ENCODE measurements at regions not wholly inside any gene's neighbourhood (a gene's known extent, or its start where the extent isn't known, plus 50 kb on each side); places are given as distances from the start of the nearest gene placed in this dataset.
"Not testable (repeated sequence)": the region's sequence is repeated elsewhere in the genome, so short reads cannot be mapped to it uniquely, and the experiment has no call there.

DNA sequence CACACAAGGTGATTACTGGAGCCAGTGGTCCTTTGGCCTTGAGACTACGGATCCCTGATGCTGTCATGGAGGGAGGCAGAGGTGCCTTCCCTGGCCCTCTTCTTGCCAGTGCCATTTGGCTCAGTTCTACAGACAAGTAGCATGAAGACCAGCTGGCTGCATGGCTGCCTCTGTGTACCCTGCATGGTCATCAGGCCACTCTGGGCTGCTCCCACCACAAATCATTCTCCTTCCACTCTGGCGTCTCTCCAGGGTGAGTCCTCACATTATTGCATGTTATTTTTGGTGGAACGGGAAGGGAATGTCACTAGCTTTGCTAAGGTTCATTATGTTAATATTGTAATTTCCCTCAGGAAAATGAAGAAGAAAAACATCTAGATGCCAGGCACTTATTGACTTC lies 229.8 kb downstream of the VAPA start:
- no peak for DNase-seq

GRCh38 chr18:10145546-10145945 lies 231.7 kb downstream of the VAPA start:
- no peak for DNase-seq

DNA sequence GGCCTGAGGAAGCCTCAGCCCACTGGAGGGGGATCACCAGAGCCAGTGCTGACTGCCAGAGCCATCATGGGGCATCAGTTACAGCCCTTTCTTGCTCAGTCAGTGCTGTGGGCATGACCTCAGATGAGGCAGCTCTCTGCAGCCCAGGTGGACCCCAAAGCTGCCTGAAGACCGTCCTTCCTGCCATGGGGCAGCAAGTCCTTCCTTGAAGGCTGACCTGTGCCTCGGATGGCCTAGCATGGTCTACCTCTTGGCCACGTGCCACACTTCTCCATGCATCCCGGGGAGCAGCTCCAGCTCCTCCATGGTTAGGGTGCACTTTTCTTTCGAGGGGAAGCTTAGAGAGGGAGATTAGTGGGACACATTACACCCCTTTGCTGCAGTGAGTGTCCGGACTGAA lies 233.4 kb downstream of the VAPA start:
- DNase-seq = no peak

DNA sequence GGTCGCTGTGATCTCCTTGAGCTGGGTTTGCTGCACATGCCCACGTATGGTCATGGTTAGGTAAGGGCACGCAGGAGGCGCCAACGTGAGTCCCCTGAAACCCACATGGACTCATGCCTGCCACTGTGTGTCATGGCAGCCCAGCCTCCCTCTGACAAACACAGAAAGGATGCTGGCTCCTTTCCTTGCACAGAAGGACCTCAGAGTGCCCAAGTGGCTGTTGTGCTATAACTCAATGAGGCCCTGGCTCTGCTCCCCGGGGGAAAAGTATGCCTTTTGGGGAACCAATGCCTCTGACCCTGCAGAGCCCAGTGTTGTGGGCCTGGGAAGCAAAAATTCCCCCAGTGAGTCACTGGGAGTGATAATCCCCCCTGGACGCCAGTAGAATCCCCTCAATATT lies 233.9 kb downstream of the VAPA start:
- no peak for DNase-seq

DNA sequence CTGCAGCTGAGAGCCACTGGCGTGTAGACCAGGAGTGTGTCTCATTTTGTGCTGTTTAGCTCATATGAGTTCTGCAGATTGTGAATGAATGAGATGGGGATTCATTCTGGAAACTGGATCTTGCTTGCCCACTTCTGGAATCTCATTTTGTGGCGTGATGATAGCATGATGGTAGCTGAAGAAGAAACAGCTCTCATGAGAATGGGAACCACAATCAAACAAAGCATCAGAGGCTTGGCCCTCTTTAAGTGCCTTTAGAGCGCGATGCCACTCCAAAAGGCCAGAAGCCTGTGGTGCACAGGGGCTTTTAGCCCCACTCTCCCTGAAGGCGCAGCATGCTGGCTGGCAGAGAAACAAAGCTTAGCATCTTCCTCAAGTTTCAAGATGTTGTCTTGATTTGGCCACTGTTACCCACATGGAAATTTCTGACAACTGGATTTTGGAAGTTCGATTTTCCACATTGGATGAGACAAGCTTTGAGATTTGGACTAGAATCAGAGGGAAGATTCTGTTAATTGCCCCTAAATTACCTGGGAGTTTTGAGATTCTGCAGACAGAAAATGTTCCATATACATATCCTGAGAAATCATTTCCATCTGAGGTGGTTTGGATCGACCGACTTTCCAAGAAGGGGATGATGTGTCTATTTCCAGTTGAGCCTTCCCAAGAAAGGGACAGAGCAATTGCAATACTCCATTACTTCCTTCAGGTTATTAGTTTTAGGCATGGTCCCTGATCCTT lies 234.5 kb downstream of the VAPA start:
- DNase-seq = no peak

- DNase-seq = no peak
Measured at GRCh38 chr18:10149768-10150556, 236.1 kb downstream of the VAPA start.

DNA sequence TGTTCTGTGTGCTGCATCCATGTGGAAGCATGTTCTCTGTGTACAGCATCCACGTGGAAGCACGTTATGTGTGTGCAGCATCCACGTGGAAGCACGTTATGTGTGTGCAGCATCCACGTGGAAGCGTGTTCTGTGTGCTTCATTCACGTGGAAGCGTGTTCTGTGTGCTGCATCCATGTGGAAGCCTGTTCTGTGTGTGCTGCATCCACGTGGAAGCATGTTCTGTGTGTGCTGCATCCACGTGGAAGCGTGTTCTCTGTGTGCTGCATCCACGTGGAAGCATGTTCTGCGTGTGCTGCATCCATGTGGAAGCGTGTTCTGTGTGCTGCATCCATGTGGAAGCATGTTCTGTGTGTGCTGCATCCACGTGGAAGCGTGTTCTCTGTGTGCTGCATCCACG lies 236.8 kb downstream of the VAPA start:
- not testable (repeated sequence) for DNase-seq

GRCh38 chr18:10152475-10152874 lies 238.7 kb downstream of the VAPA start:
- DNase-seq = no peak

- DNase-seq = no peak
Measured at GRCh38 chr18:10153924-10154752, 240.3 kb downstream of the VAPA start.

DNA sequence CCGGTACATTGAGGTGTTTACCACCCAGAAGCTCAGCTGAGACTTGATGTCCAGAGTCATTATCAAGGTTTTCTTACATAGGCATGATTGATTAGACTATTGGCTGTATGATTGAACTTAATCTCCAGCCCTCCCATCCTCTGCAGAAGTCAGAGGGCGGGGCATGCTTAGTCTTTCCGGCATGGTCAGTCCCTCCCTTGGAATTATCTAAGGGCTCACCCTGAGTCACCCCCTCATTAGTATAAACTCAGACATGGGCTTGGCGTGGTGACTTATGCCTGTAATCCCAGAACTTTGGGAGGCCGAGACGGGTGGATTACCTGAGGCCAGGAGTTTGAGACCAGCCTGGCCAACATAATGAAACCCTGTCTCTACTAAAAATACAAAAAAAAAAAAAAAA lies 243.9 kb downstream of the VAPA start:
- no peak for DNase-seq

DNA sequence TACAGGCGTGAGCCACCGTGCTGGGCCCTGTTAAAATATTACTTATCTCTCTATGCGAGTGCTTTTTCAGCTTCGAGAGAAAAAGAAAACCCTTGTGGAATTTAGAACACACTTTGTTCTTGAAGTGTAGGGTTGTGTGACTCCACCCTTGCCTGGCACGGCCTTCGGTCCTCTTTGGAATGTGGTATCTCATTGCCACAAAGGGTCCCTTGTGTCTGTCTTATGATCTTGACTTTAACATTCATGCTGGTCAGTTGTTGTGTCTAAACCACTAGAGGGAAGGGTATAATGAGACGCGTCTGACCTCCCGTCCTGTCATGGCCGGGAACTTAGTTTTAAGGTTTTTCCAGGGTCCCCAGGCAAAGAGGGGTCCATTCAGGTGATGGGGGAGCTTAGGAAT lies 246.4 kb downstream of the VAPA start:
- DNase-seq = no peak

DNA sequence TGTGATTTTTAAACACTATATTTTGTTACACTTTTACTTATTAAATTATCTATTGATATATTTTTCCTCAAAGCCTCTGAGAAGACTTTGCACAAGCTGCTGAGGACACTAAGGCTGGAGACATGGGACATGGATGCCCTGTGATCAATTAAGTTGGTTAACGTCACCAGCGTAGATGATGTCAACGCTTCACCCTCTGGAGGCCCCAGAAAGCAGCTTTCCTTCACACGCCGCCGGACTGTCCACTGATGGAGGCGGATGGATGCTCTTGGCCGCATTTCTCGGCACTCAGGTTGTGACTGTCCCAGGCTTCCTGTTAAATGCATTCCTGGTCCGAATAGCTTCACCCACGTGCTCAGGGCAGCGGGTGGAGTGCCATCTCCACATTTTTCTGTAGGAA lies 247.5 kb downstream of the VAPA start:
- no peak for DNase-seq

- DNase-seq = no peak
Measured at GRCh38 chr18:10162340-10162739, 248.5 kb downstream of the VAPA start.

DNA sequence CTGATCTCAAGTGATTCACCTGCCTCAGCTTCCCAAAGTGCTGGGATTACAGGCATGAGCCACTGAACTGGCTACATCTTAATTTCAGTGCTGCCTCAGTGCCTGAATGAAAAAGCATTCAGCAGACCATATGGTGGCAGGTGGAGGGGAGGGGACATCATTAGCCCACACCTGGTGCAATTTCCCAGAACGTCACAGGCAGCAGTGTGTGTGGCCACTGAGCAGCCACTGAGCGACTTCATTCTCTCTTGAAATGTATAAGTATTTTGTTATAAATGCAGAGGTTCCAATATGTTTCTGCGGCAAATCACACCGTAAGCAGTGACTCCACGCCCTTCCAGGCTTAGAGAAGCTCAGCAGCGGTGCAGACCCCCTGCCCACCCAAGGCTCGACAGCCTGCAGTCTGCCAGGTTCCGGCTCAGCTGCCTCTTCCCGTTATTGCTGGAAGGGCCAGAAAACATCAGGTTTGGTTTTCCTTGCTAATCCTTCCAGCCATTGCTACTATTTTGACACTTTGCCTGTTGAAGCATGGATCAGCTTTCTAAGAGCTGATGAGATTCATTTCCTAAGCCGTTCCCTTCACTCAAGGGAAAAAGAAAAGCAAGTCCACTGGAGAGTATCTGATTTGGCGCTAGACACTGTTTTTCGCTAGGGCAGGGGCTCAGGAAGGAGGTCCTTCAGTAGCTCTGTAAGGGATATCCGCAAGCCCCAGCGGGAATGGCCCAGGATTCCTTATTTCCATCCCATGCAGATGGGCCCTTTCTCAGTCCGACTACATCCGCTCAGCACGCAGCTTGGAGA lies 250.7 kb downstream of the VAPA start:
- DNase-seq = no peak

DNA sequence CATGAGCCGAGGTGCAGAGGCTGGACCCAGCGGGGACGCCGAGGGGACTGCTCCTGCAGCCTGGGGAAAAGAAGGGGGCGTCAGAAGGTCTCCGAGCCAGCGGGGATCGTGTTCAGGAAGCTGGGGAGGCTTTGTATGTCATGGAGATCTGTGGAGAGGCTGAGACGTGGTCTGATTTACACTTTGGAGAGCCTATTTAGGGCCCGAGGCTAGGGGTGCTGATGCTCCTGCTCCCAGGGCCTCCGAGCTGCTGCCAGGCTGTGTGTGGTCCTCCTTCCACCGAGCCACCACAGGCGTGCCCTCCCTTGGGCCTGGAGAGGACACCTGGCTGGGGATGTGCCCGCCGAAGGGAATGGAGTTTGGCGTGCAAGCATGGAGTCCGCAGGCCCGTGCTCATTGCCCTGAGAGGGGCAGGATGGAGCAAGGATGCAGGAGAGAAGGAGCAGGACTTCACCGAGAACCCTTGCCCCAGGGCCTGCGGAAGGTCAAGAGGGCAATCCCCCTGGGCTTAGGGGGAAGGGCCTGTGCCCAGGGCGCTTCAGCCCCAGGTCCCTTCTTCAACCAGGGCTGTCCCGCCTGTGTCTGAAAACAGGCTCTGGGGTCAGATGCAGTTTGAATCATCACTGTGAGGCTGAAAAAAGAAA lies 252.5 kb downstream of the VAPA start:
- DNase-seq = no peak

DNA sequence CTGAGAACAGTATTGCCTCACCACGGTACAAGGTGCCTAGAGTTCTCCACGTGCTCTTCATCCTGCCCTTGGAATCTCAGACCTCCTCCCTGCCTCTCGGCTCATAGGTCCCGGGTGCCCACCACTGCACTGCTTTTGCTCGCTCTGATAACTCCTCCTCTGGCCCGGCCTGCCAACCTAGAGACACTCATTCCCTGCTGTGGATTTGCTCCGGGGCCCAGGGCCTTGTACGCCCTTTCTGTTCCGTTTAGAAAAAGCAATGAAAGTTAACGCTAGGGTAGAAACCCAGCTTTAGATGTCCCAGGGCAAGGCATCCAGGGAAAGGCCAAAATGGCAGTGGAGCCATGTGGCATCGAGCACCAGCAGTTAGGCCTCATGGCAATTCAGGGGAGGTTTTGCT lies 253.9 kb downstream of the VAPA start:
- no peak for DNase-seq

- no peak for DNase-seq
Measured at GRCh38 chr18:10168477-10168876, 254.7 kb downstream of the VAPA start.

- DNase-seq = no peak
Measured at GRCh38 chr18:10169064-10169562, 255.3 kb downstream of the VAPA start.

- no peak for DNase-seq
Measured at GRCh38 chr18:10169814-10170213, 256.0 kb downstream of the VAPA start.

- DNase-seq = no peak
Measured at GRCh38 chr18:10170375-10170774, 256.6 kb downstream of the VAPA start.

DNA sequence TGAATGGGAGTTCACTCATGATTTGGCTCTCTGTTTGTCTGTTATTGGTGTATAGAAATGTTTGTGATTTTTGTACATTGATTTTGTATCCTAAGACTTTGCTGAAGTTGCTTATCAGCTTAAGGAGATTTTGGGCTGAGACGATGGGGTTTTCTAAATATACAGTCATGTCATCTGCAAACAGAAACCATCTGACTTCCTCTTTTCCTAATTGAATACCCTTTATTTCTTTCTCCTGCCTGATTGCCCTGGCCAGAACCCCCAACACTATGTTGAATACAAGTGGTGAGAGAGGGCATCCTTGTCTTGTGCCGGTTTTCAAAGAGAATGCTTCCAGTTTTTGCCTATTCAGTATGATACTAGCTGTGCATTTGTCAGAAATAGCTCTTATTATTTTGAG lies 261.5 kb downstream of the VAPA start:
- DNase-seq = not testable (repeated sequence)

DNA sequence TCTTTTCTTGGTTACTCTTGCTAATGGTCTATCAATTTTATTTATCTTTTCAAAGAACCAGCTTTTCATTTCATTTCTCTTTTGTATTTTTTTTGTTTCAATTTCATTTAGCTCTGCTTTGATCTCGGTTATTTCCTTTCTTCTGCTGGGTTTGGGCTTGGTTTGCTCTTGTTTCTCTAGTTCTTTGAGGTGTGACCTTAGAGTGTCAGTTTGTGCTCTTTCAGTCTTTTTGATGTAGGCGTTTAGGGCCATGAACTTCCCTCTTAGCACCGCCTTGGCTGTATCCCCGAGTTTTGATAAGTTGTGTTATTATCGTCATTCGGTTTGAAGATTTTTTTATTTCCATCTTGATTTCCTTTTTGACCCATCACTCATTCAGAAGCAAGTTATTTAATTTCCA lies 265.5 kb downstream of the VAPA start:
- not testable (repeated sequence) for DNase-seq
